Smooth muscle cell of the brain vasculature (primary cell): ENCODE measurements at regions not wholly inside any gene's neighbourhood (a gene's known extent, or its start where the extent isn't known, plus 50 kb on each side); places are given as distances from the start of the nearest gene placed in this dataset.

ENCODE experiments used
- DNase-seq: peaks from one replicate; pipeline ENCODE4 v3.0.0-alpha.2; 2012; ENCODE audit warnings: low read depth, low spot score

GRCh38 chr1:88141499-88142074 is 542.5 kb upstream of the PKN2 start:
- DNase-seq: no peak

DNA sequence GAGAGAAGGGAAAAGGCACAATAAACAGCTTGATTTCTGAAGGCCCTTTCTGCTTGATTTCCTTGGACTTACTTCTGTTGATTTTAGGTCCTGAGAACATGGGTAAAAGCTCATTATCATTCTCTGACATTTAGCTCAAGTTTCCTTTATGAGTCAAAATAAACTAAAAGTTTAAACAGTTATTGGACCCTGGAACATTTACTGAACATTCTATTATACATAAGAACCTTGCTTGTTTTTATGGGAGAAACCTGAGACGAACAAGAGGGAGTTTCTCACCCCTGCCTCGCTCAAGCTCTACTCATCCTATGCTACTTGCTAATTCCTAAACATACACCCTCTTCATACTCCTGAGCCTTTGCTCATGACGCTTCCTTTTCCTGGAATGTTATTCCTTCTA is 538.3 kb upstream of the PKN2 start:
- no peak for DNase-seq

GRCh38 chr1:88149686-88150085 is 534.4 kb upstream of the PKN2 start:
- DNase-seq: no peak

DNA sequence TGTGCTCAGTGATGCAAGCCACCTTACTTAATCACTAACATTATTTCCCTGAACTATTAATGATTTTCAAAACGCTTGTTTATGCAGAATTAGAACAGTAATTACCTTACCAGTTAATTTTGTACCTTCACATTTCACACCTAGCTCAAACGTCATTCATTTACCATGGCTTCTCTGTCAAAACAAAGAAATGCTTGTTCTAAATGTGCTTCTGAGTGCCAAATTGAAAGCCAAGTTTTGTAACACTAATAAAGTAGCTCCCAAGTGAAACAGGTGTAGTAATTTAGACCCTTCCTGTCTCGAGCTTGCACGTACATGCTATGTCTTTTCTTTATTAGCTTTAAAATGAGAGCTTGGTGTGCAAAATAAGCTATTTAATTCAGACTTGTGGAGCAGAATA is 533.7 kb upstream of the PKN2 start:
- DNase-seq: no peak

DNA sequence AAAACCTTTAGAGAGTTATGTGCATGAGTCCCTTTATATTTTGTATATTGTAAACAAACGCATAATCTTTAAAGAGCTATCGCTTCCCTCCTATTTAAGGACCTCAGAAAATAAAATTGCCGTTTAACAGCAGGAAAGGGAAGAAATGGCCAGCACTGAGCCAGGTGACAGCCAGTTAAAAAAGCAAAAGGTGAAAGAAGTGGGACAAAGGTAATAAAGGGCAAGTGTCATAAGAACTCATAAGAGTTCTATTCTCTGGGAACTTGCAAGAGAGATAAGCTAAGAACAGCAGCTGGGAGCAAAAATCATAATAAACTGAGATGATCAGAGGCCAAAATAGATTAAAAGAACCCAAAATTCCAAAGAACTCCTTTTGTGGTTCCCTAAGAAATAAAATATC is 520.9 kb upstream of the PKN2 start:
- no peak for DNase-seq

- no peak for DNase-seq
Measured at GRCh38 chr1:88168126-88168525, 515.9 kb upstream of the PKN2 start.

DNA sequence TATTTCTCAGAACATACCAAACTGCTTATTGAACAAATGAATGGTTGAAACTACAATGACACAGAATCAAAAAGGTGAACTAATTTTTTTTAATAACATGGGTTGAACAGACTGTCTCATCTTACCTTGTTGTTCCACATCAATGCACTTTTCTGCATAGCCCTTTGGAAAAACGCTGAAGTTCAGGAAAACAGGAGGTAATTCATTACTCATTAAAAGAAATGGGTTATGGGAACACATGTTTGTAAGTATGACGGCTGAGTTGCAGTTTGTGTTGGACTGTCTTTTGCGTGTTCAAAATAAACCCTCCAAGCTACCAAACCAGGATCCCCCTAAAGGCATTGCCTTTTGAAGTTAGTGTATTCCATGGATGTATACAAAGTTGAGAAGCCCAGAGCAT is 514.9 kb upstream of the PKN2 start:
- no peak for DNase-seq

- no peak for DNase-seq
Measured at GRCh38 chr1:88169939-88170338, 514.1 kb upstream of the PKN2 start.

DNA sequence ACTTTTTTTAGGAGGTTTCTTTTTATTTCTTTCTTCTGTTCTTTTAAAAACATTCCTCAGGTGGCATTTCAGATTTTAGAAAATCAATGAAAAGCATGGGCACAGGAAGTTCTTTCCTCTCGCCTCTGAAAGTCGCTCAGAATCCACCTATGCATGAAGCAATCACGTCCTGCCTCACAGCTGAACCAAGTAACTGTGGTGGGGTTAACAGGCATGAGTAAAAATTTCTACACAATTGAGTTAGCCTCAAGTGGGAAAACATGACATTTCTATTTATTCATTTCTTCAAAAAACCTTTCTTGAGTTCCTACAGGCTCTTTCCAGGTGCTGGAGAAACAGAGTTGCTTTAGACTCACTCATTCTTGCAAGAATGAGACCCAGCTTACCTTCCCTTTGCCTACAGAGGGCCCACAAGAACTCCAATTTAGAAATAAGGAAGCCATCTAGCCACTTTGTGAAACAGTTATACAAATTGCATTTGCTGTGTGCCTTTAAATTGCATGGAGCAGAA is 508.9 kb upstream of the PKN2 start:
- no peak for DNase-seq

GRCh38 chr1:88175631-88176226 is 508.3 kb upstream of the PKN2 start:
- DNase-seq: no peak

DNA sequence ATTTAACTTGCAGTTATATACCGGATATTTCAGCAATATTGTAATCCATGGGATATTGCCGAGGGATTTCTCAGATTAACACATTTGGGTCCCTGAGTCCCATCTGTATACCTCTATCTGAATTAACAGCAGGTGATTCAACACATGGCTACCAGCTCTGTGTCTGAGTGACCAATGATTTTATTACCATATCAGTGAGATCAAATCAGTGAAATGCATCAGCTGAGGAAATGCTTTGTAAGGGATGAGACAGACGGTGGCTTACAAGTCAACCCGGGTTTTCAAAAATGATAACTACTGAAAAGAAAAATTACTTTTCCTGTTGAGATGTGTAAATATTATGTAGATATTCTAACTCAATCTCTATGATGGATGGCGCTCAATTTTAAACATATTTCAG is 504.1 kb upstream of the PKN2 start:
- DNase-seq: no peak

DNA sequence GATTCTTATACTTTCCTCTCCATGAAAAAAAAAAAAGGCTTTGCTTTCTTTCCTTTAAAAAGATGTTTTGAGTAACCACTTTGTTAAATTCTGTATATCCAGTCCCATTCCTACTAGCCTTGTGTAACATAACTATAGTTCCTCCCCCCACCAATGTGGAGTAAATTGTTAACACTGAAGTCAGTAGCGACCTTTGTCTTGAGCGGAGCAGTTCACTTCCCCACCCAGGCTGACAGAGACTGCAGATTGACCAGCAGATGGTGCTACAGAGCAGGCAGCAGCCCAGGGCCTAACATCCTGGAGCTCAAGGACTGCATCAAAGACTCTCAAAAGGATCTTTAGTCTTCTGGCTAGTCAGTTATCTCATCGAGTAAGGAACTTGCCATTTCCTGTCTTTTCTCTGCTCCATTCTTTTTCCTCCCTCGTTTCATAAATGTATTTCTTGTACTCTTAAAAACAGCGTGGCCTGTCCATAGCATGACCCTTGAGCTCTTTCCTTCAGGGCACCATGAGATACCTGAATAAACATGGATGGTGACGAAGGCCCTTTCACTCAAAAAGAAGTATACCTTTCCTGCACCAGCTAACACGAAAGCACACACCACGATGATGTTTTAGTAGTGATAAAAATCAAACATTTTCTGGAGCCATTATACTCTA is 503.5 kb upstream of the PKN2 start:
- DNase-seq: no peak

DNA sequence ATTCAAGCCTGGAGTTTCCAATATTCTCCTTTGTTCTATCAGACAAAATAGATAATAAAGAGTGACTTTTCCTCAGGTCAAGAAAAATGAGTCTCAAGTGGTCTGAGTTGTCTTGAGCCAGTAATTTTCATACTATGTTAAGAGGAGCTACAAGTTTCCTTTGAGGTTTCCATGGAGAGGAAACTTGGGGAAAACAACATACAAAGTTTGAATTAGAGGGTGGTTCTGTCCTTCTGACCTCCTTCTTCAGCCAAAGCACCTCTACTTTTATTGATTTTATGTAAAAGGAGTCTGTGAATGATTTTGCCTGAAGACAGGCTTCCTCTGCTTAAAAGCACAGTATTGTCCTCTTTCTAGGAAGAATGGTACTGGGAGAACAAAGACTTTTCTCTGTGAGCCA is 497.2 kb upstream of the PKN2 start:
- no peak for DNase-seq

DNA sequence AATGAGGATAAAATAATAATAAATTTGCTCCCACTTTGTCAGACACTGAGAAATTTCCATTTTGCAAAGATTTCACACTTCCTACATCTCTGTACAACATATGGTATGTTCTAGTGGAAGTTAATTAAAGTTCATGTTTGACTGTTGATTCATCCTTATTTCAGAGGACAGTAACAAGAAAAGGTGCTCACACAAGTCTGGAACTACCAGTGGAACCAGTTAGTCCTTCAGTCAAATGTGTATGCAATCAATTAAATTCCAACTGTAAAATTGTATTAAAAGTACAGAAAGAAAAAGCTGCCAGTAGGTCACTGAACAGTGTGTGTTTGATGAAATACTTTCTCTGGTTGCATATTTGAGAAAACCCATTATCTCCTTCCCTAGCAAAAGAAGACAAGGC is 496.0 kb upstream of the PKN2 start:
- DNase-seq: no peak

GRCh38 chr1:88189525-88189924 is 494.5 kb upstream of the PKN2 start:
- DNase-seq: no peak

GRCh38 chr1:88191917-88192316 is 492.2 kb upstream of the PKN2 start:
- DNase-seq: no peak

GRCh38 chr1:88194542-88194941 is 489.5 kb upstream of the PKN2 start:
- no peak for DNase-seq

GRCh38 chr1:88200545-88200944 is 483.5 kb upstream of the PKN2 start:
- DNase-seq: no peak

- no peak for DNase-seq
Measured at GRCh38 chr1:88204111-88204510, 480.0 kb upstream of the PKN2 start.

GRCh38 chr1:88204612-88205167 is 479.4 kb upstream of the PKN2 start:
- DNase-seq: no peak

DNA sequence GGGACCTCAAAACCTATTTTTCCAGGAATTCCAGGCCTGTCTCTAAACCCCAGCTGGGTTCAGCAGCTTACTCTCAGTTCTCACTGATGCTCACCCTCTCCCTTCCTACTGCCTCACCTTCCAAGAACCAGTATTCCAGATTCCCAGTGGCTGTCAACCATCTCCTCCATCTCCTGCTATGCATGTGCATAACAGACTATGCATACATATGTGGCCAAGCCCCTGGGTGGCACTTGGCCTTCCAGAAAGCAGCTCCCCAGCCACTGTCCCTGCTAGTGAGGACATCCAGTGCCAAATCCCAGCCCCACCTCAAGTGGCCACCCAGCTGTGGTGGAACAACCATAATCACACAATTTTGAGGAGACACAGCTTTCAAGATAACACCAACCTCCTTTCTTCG is 475.7 kb upstream of the PKN2 start:
- no peak for DNase-seq

DNA sequence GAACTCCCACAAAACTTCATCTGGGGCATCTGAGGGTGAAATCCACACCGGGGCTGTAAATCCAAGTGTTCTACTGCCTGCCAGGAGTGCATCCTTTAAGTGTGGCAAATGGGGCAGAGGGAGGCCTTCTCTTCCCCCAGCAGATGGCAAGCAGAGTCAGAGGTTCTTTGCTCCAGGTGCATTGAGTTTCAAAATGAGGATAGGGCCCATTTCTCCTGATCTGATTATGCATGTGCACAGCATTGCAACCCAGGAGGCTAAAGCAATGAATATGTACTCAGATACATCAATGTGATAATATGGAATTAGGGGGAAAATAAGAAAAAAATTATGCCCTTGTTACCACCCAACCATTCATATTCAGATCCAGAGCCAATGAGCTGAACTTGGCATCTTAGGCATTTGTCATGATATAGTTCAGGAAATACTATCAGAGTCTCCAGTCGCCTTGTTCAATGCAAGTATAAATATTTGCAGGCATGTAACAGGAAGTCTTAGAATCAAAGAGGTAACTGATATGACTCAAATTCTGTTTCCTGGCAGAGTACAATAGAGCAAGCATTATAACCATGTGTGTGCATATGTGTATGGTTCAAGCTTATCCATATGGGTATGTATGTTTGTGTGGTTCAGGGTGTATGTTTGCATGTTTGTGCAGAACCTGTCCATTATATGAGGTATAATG is 473.8 kb upstream of the PKN2 start:
- no peak for DNase-seq
